NCI-H1436 treated with DMSO at 0.1 percent for 48 hours (cell line): ENCODE measurements at regions not wholly inside any gene's neighbourhood (a gene's known extent, or its start where the extent isn't known, plus 50 kb on each side); places are given as distances from the start of the nearest gene placed in this dataset.
"Not testable (repeated sequence)": the region's sequence is repeated elsewhere in the genome, so short reads cannot be mapped to it uniquely, and the experiment has no call there.

Experiments
- DNase-seq: peaks from one replicate; lab custom pipeline; 2025; lab: John Stamatoyannopoulos, UW

DNA sequence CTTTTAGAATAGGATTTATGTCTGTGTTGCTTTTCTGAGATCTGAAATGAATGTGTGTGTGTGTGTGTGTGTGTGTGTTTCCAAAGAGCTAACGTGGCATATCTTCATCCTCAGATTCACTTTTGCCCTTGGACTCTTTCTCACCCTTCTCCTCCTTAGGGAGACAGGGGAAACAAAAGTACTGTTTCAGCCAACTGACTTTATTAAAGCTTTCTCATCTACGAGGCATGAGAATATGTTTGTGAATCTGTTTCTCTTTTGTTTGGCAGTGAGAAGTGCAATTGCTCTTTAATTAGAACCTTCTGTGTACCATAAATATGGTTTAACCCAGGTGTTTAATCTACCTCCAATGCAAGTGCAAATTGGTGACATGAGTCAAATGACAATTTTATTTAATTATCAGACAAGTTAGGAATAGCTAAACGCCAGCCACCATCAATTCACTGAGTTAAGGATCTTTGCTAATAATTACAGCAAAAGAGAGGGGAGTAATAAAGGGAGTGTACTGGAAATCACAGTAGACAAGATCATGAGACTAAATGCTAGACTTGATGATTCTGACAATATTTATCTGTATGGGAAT lies 186.4 kb upstream of the COL3A1 start:
- DNase-seq = no peak

DNA sequence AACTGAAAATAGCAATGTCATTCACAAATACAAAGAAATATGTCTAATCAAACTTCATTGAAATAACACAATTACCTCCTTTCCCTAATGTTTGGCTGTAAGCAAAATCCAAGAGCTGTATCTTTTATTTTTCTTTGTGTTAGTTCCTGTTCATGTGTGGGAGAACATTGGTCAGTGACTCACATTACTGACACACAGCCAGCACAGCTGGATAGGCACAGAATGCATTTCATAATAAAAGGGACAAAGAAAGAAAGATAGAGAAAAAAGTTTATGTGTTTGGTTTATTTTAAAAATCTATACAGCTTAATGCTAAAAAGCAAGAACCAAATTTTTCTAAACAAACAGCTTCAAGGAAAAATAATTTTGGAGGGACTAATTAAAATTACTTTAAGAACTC lies 185.6 kb upstream of the COL3A1 start:
- DNase-seq = no peak

DNA sequence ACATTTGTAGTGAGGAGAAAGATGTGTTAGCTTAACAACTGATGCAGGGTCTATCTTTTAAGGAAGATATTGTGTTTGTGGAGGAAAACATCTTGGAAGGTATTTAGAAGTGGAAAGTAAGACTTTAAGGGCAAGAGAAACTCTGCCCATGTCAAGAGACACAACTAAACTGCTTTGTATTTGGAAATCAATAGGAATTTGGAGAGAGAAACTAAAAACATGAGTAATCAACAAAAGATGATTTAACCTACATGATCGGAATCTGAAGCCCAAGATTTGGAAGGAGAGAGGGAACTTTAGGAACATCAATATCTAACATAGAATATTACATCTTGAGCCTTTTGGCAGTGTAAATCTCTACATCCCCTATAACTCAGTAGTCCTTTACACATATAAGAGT lies 184.2 kb upstream of the COL3A1 start:
- no peak for DNase-seq

DNA sequence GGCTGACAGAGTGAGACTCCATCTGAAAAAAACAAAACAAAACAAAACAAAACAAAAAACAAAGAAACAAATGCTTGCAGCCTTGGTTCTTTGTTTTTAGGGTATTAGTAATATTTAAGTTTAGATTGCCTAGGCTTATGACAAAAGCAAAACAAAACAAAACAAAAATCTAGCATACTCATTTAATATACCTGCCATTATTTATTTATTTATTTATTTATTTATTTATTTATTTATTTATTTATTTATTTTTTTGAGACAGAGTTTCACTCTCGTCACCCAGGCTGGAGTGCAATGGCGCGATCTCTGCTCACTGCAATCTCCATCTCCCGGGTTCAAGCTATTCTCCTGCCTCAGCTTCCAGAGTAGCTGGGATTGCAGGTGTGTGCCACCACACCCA lies 179.7 kb upstream of the COL3A1 start:
- not testable (repeated sequence) for DNase-seq

DNA sequence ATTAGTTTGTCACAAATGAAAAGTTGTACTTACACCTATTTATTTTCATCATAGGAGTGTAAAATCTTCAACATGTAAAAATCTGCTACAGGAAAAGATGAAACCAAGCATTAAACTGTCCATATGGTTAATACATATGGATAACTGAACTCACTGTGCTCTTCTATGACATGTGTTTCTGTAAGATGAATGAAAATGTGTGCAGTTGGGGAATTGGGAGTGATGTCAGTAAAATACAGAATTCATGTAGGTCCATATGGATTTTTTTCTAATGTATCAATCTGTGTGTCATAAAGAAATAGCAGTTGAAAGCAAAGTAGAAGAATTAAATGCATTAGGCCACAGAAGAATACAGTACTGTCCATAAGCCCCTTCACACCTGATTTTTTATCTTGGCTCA lies 178.4 kb upstream of the COL3A1 start:
- no peak for DNase-seq

DNA sequence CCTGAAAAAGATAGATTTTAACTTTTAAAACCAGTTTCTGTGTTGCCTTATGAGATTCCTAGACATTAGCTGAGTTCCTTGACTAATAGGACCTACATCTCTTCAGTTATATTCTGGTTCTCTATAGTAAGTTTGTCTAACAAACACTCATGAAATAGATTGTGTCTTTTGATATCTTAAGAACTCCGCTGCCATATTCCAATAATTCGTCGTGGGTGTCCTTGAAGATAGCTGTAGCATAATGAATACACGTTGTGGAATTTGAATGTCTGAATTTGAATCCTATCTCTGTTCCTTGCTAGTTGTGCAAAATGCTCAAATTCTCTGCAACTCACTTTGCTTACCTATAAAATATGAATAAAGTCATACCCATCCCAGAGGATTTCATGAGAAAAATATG lies 176.8 kb upstream of the COL3A1 start:
- DNase-seq = no peak

DNA sequence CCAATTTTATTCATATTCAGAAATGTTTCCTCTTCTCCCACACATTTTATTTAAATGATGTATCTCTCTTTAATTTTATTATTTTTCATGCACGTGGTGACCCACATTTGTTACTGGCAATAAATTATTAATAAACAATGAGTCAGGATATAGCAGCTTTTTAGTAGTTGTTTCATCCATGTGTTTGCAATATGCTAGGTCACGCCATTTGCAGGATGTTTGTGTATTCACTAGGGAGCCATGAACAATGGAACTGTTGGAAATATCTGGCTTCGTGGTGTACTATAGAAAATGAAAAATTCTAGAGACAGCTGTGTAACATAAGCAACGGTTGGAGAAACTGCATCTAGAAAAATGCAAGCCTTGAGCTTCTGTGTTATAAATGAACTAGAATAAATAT lies 176.0 kb upstream of the COL3A1 start:
- DNase-seq = no peak

DNA sequence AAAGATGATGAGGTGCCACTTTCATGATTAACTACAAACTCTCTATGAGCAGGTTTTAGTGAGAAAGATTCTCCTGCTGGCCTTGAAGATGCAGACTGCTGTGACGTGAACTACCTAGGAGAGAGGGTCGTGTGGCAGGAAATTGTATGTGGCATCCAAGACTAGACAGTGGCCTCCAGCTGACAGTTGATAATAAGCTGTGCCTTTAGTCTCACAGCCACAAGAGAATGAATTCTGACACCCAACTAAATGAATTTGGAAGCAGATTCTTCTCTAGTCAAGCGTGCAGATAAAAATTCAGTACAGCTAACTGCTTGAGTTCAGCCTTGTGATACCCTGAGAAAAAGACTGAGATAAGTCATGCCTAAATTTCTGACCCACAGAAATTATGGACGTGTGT lies 169.0 kb upstream of the COL3A1 start:
- DNase-seq = no peak

DNA sequence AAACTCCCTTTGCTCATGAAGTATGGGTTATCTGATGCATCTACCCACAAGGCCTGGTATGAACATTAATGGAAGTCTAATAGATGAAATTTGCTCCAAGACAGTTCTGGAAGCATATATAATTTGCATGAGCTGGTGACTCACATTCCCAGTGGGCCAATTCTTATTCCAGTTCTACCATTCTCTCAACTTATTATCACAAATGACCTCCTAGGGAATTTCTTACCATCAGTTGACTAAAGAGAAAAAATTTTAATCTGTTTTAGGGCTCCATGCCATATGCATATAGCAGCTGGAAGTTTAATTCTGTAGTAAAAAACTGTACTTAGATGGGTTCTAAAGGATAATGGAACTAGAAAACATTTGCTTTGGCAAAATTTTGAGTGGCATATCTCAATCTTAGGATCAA lies 165.2 kb upstream of the COL3A1 start:
- DNase-seq = no peak

DNA sequence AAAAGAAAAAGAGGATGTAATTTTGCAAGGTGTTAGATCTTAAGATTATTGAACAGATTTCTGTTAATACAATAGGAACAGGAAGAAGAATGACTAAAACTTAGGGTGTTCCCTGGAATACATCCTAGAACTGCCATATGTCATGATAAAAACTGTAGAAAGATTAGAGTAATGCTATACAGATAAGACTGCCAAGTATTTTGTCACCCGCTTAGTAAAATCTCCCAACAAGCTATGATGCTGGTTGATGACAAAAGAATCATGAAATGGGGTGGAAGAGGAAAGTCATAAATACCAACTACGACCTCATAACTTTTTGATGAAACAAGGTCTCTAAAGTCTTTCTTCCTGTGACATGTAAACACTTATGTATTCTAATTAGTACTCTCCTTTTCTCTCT lies 163.6 kb upstream of the COL3A1 start:
- DNase-seq = no peak

DNA sequence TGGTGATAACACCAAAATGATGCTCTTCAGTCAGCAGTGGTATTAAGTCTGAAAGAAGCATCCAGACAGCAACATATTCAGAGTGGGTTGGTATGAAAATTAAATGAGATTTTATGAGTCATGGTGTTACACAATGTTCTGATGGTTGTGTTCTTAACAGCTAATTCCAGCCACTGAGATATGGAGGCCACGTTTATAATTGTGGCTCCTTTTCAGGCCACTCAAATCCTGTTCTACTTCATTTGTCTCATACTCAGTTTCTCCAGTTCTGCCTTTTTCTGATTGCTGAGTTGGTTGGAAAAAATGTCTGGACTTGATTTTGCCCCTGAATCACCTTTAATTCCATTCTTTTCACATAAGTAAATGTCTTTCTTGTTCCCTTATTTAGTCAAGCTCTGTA lies 162.7 kb upstream of the COL3A1 start:
- no peak for DNase-seq

DNA sequence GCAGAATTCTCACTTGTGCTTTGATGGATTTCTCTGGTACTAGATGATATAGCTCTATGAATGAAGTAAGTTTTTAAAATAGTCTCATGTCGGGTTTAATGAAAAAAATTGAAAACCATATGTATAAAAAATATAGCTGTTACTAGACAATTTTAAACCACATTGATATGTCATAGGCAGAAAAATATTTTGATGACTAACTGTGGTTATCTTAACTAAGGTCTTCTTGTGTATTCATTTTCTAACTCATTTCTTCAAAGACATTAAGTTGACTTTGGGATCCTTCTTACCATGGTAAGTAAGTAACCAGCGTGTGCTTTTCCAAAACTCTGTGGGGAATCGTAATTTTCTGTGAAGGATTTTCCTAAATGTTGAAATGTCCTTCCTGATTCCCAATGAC lies 160.9 kb upstream of the COL3A1 start:
- DNase-seq = no peak

DNA sequence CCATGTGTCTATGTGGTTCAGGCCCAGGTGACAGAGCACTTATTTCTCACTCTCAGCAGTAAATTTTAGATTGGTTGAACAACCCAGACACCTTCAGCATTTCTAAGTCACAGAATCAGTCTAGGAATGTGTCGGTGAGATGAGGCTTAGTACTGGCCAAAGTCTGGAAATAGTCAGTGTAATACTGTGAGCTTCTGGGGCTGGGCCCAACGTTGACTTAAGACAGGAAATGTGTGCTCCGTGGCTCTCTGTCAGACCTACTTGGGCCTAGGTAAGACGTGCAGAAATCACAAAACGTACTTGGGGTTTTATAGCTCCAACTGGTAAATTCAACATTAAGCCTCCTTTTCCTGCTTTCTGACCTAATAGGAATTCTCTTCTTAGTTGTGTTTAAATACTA lies 160.3 kb upstream of the COL3A1 start:
- DNase-seq = no peak

DNA sequence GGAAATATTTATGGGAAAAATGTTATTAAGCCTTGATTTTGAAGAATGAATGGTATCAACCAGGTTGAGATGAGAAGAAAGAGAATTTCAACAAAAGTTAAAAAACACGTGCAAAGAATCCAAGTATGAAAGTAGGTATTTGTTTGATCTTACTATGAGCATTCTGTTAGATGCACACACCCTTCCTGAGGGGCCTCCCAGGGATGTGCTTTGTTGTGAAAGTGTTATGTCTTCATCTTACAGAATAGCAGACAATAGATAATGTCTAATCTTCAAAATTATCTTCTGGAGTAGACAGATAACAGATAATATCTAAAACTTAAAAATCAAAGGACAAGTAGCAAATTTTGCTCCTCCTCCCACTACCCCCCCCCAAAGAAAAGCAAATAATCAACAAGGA lies 155.2 kb upstream of the COL3A1 start:
- no peak for DNase-seq

DNA sequence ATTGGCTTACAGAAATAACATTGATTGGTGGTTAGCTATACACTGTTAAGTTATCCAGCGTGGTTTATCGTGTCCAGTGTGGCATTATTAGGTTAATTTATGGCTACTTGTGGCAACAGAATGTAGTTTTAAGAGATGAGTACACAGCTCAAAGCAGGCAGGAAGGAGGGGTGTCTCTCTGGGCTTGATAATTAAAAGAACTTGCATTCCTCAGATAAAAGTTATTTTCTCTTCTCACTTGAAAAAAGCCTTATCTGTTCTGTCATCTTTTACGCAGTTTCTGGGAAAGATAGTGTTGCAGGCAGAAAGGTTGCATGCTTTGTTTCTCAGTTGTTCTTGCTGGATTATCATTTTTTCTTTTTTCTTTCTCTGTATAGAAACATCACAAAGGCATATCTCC lies 154.4 kb upstream of the COL3A1 start:
- no peak for DNase-seq

DNA sequence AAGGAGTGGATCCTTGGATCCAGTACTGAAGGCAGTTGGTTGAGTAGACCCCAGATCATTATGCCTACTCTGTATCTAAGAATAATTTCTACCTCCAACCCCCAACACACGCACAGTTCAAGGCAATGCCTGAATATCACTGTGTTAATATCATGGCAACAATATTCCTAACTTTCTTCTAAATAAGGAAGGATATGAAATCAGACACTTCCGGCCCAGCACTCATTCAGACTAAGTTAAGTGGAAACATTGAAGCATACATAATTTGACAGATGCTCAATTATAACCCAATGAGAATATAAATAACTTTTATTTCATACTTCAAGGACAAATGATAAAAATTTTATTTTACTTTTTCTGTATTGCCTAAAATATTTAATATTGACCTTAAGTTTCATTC lies 153.6 kb upstream of the COL3A1 start:
- DNase-seq = no peak

DNA sequence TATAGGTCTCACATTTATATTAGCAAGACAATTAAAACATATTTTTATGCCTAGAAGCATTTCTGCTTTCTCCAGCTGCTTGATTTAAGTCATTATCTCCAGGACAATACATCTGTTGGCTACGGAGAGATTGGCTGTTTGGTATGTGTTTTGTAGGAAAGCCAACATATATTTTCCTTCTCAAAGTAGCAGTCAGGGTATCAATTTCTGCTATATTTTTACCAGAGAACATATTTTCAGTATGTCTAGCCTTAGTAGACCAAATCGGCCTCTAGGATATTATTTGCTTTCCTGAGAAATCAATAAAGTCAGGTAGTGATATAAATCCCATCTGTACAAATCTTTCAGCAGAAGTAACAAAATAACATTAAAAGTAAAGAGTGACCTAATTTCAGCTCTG lies 150.0 kb upstream of the COL3A1 start:
- no peak for DNase-seq

DNA sequence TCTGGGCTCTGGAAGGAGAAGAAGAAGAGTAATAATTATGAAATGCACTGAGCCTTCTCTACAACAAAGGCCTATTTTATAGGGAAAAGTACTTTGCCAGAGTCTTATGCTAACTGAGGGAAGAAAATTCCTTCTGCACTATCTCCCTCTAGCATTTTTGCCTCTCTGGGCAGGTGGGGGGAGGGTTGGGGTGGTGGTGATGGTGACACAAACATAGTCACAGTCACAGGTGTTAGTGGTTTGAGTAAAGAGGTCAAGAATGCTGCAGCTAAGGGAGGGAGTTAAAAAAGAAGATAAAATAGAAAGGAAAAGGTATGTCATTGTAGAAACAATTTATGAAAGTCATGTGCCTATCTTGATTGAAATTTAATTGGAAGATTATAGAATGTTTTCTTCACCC lies 140.8 kb upstream of the COL3A1 start:
- no peak for DNase-seq

DNA sequence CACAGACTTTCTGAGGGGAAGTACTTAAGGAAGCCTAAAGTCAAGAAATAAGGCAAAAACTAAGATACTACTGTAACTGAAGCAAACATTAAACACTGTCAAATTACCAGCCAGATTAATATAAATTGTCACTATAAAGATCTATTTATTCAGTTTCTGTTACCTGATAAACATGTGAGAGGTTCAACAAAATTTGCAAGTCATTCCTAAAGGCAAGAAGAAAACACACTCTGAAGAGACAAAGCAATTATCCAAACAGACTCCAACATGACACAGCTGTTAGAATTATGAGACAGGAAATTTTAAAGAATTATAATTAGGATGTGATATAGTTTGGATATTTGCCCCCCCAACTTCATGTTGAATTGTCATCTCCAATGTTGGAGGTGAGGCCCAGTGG lies 140.4 kb upstream of the COL3A1 start:
- no peak for DNase-seq

DNA sequence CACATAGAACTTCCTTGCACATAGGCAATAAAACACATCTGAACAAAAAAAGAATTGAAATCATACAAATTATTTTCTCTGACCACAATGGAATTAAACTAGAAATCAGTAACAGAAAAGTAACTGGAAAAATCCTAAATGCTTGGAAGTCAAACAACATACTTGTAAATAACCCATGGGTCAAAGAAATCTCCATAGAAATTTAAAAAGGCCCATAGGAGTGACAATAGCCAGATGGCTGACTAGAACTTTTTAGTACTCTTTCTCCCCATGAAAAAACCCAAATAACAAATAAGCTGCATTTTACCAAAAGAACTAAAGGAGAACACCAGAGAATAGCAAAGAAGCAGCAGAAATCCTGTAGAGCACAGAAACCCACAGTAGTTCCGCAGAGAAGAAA lies 139.2 kb upstream of the COL3A1 start:
- no peak for DNase-seq

DNA sequence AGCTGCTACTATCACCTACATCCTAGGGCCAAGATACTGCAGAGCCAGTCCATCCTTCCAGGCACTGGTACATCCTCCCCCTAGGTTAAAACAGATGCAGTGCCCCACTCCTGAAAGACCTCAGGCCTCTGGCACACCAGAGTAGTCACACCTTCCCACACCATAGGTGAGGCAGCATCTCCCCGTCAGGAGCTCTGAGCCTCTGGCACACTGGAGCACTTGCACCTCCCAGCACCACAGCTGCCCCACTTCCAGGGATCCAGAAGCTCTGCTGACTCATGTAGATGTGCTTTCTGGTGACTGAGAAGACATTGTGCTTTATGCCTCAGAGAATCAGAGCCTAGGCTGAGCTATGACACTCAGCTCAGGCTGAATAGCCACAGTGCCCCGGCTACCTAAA lies 138.4 kb upstream of the COL3A1 start:
- no peak for DNase-seq

DNA sequence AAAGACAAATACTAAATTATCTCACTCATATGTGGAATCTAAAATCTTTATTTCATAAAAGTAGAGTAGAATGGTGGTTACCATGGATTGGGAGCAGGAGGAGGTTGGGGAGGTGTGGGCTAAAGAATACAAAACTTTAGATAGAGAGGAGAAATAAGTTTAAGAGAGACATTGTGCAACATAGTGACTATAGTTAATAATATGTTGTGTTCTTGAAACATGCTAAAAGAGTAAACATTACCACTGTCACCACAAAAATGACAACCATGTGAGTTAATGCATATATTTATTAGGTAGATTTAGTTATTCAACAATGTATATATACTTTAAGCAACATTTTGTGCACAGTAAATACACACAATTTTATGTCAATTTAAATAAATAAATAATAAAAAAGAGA lies 128.5 kb upstream of the COL3A1 start:
- no peak for DNase-seq

DNA sequence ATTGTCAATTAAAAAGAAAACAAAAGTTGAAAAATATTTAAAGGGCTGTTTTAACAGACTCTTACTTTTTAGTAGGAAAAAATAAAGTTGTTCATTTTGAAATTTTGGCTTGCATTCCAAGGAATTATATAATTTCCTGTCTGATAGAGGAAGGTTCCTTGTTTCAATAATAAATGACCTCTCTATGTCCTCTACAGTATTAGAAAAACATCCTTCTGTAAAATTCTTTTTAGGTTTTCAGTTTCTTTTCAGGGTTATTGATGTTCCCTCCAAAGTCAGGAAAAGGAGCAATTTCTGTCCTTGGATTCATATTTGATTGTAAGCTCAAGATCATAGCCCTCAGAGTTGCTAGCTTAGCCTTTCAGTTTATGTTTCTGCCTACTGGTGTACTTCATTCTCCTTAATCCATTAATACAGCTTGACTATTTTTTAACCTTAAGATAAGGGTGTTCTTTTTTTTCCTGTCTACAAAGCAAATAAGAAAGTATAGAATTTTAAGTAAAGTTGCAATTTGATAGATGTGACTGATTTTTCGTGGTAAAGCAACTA lies 125.2 kb upstream of the COL3A1 start:
- DNase-seq = no peak

DNA sequence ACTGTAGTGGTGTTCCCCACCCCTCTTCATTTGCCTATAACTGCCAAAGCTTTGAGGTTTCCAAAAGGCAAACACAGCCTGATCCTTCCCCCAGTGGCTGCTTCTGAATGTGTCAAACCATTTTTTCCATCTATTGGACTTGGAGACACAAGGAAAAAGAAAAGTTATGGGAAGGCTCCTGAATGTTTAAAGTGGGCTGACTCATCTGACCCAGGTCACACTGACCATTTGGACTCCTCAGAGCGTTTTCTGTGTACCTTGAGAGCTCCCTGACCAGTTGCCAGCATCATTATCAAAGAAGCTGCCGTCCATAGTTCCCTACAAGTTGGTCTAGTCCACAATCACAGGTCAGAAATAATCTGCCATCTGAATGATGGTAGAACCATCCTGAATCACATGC lies 123.4 kb upstream of the COL3A1 start:
- no peak for DNase-seq

DNA sequence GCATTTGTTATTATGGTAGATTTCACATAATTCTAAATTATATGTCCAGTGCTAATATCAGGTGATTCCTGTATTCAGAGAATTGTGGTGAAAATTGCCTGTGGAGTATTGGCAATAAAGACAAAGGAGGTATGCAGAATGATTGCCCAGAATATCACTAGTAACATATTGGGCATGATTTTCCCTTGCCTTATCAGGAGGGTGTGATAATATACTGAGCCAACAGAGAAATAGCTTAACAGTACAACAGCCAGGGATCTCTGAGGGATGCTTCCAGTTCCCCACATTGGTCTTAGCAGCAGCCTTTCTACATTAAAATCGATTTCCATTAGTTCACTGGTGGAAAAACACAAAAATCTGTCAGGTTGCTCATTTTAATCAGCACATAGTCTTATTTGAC lies 122.9 kb upstream of the COL3A1 start:
- DNase-seq = no peak
